Colonic mucosa (tissue), 4 donors: ENCODE measurements at regions not wholly inside any gene's neighbourhood (a gene's known extent, or its start where the extent isn't known, plus 50 kb on each side); places are given as distances from the start of the nearest gene placed in this dataset.

ENCODE experiments used
- DNase-seq: peaks from one replicate; pipeline ENCODE4 v3.0.0-alpha.2; 2020
- H3K27ac ChIP-seq: fragments of 200-600 bp; one replicate; pipeline ENCODE4 v1.8.0; 2021
- H3K27me3 ChIP-seq: fragments of 200-600 bp; one replicate; pipeline ENCODE4 v1.8.0; 2021
- H3K36me3 ChIP-seq: fragments of 200-600 bp; one replicate; pipeline ENCODE4 v1.8.0; 2021
- H3K4me1 ChIP-seq: fragments of 200-600 bp; one replicate; pipeline ENCODE4 v1.8.0; 2021; ENCODE audit warnings: mild to moderate bottlenecking
- H3K4me3 ChIP-seq: fragments of 200-600 bp; one replicate; pipeline ENCODE4 v1.8.0; 2021
- H3K9ac ChIP-seq, 2 donors: one replicate each; pipeline ENCODE4 v1.7.0; 2013; ENCODE audit warnings: control low read depth in 2 of 2, low read depth in 2 of 2, low read length in 2 of 2
- H3K9me3 ChIP-seq: fragments of 200-600 bp; one replicate; pipeline ENCODE4 v1.8.0; 2021
- CTCF ChIP-seq: fragments of 200-600 bp; IDR thresholded peaks from one replicate; pipeline ENCODE4 v1.8.0; 2022; ENCODE audit warnings: antibody characterized with exemption, mild to moderate bottlenecking
- intact Hi-C: fragments of 100-400 bp; cut with DNase I; formaldehyde crosslinking; loops from one replicate; pipeline ENCODE4 v1.14.1; 2022
- donor health status: healthy.
- donor health status: DM: no; HTN: no; CAD: no.
- donor health status: DM: no; HTN: no; CAD: no.

- H3K27me3 ChIP-seq, result no peaks in the 10 kb centered on the region
- intact Hi-C loops, result no loop called here
- no peaks in the 10 kb centered on the region for H3K9me3 ChIP-seq
- DNase-seq, result no peak
- H3K27ac ChIP-seq, result no peak overlapping the region
- H3K9ac ChIP-seq, result no peak overlapping the region
- no peak overlapping the region for H3K4me3 ChIP-seq
- no peaks in the 10 kb centered on the region for H3K4me1 ChIP-seq
- no peak for TF ChIP-seq CTCF
- no peaks in the 10 kb centered on the region for H3K36me3 ChIP-seq
These were observed 233.7 kb upstream of the PHYHIPL start for GRCh38 chr10:58942724-58943123.

GRCh38 chr10:58943256-58943890 is 233.1 kb upstream of the PHYHIPL start:
- Histone ChIP-seq H3K9me3 (no peaks in the 10 kb centered on the region), H3K4me3 (no peak overlapping the region), H3K36me3 (no peaks in the 10 kb centered on the region), H3K9ac (no peak overlapping the region), H3K4me1 (no peaks in the 10 kb centered on the region), H3K27ac (no peak overlapping the region), H3K27me3 (no peaks in the 10 kb centered on the region)
- no peak for DNase-seq
- intact Hi-C loops, result no loop called here
- no peak for TF ChIP-seq CTCF

GRCh38 chr10:58943960-58944359 is 232.5 kb upstream of the PHYHIPL start:
- intact Hi-C loops, result no loop called here
- no peak for DNase-seq

GRCh38 chr10:58948303-58948702 is 228.1 kb upstream of the PHYHIPL start:
- no peaks in the 10 kb centered on the region for H3K9me3 ChIP-seq
- H3K36me3 ChIP-seq, result no peaks in the 10 kb centered on the region
- no peak for DNase-seq
- H3K27me3 ChIP-seq, result no peaks in the 10 kb centered on the region
- intact Hi-C loops, result no loop called here
- no peak overlapping the region for H3K9ac ChIP-seq
- no peak overlapping the region for H3K27ac ChIP-seq
- no peak overlapping the region for H3K4me3 ChIP-seq
- TF ChIP-seq CTCF, result no peak
- no peaks in the 10 kb centered on the region for H3K4me1 ChIP-seq

More at GRCh38 chr10:58943960-58944359, 232.5 kb upstream of the PHYHIPL start:
- Histone ChIP-seq H3K27ac (no peak overlapping the region), H3K4me3 (no peak overlapping the region), H3K4me1 (no peaks in the 10 kb centered on the region), H3K9ac (no peak overlapping the region), H3K27me3 (no peaks in the 10 kb centered on the region), H3K36me3 (no peaks in the 10 kb centered on the region), H3K9me3 (no peaks in the 10 kb centered on the region)
- TF ChIP-seq CTCF, result no peak

GRCh38 chr10:58950618-58951017 is 225.8 kb upstream of the PHYHIPL start:
- Histone ChIP-seq H3K9ac (no peak overlapping the region), H3K4me1 (no peaks in the 10 kb centered on the region), H3K9me3 (no peaks in the 10 kb centered on the region), H3K27me3 (no peaks in the 10 kb centered on the region), H3K36me3 (no peaks in the 10 kb centered on the region), H3K4me3 (no peak overlapping the region), H3K27ac (no peak overlapping the region)
- DNase-seq, result no peak
- intact Hi-C loops, result loop anchor here (2.0 to 5.0 kb wide), 3 partner anchors 168 to 672 kb away; no protein-coding TSS in a partner anchor
- TF ChIP-seq CTCF, result no peak
